ENCODE measurements at regions not wholly inside any gene's neighbourhood (a gene's known extent, or its start where the extent isn't known, plus 50 kb on each side); places are given as distances from the start of the nearest gene placed in this dataset.
"Not testable (repeated sequence)": the region's sequence is repeated elsewhere in the genome, so short reads cannot be mapped to it uniquely, and the experiment has no call there.

DNA sequence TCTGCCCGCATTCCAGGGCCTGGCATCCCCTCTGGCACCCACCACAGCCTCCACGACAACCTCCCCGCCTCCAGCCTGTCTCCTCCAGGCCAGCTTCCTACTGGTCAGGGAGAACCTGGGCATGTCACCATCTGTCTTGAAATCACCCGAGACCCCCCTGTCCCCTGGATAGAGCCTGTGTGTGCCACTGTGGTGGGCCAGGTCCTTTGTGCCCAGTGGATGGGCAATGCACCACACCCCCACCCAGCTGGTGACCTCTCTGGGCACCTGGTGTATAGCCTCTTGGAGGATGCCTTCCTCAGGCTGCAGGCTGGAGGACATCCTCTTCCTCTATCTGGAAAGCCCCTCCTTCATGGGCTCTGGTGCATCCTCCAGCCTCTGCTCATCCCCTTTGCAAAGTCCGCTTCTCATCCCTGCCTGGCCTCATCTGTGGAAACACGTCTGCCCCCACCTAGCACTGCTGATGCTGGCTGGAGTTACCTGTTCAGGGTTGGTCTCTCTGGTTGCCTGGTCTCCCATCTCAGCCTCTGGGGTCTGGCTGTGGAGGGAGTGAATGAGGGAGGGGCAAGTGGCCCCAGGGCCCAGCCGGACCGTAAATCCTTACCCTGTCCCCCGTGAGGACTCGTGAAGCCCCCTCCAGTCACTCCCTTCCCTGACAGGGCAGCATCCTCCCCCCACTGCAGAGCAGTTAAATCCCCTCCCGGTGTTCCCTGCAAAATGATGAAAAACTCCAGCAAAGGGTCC, 589.6 kb downstream of the TBC1D22A start:
- Mint-ChIP-seq H3K36me3 (ENCODE audit: low read depth) (no peaks in the 10 kb centered on the region), H3K9me3 (no peaks in the 10 kb centered on the region), H3K27me3 (ENCODE audit: low read depth) (peaks cover 5% of the 10 kb centered on the region), H3K27ac (no peak overlapping the region), H3K4me1 (ENCODE audit: low read depth) (no peaks in the 10 kb centered on the region), H3K4me3 (no peak overlapping the region)
- CTCF ChIA-PET, result no interaction called here
- DNase-seq, result no peak
- intact Hi-C loops (cut with micrococcal nuclease), result no loop called here

DNA sequence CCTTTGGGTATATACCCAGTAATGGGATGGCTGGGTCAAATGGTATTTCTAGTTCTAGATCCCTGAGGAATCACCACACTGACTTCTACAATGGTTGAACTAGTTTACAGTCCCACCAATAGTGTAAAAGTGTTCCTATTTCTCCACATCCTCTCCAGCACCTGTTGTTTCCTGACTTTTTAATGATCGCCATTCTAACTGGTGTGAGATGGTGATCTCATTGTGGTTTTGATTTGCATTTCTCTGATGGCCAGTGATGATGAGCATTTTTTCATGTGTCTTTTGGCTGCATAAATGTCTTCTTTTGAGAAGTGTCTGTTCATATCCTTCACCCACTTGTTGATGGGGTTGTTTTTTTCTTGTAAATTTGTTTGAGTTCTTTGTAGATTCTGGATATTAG, 583.8 kb downstream of the TBC1D22A start:
- intact Hi-C loops (cut with micrococcal nuclease); DNase-seq; H3K27me3 Mint-ChIP-seq (ENCODE audit: low read depth); H3K9me3 Mint-ChIP-seq; H3K36me3 Mint-ChIP-seq (ENCODE audit: low read depth); H3K27ac Mint-ChIP-seq; H3K4me3 Mint-ChIP-seq; CTCF ChIA-PET; H3K4me1 Mint-ChIP-seq (ENCODE audit: low read depth): not testable (repeated sequence)

GRCh38 chr22:47345025-47345424, 582.6 kb downstream of the TBC1D22A start:
- Mint-ChIP-seq H3K9me3 (peaks cover 1% of the 10 kb centered on the region), H3K4me3 (no peak overlapping the region), H3K36me3 (ENCODE audit: low read depth) (no peaks in the 10 kb centered on the region), H3K27me3 (ENCODE audit: low read depth) (peaks cover 6% of the 10 kb centered on the region), H3K27ac (no peak overlapping the region), H3K4me1 (ENCODE audit: low read depth) (no peaks in the 10 kb centered on the region)
- CTCF ChIA-PET, result no interaction called here
- intact Hi-C loops (cut with micrococcal nuclease), result no loop called here
- DNase-seq, result no peak

DNA sequence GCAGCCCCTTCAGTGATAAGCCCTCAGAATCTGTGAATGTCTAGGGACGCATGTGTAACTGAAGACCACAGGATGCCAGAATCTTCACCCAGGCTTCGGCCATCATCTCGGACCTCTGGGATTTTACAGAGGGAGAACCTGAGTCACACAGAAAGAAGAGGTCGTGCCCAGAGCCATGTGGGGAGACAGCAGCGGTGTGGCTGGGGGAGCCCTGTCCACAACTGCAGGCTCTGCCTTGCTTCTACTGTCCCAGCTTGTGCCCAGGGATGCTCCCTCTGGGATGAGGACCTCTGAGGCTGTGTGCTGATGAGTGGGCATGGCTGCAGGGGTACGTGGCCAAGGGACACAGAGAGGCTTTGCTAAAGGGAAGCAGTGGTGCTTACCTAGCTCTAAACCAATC, 582.0 kb downstream of the TBC1D22A start:
- Mint-ChIP-seq H3K27ac (no peak overlapping the region), H3K9me3 (peaks cover 1% of the 10 kb centered on the region), H3K4me1 (ENCODE audit: low read depth) (no peaks in the 10 kb centered on the region), H3K4me3 (no peak overlapping the region), H3K27me3 (ENCODE audit: low read depth) (peaks cover 6% of the 10 kb centered on the region), H3K36me3 (ENCODE audit: low read depth) (no peaks in the 10 kb centered on the region)
- intact Hi-C loops (cut with micrococcal nuclease), result no loop called here
- CTCF ChIA-PET, result no interaction called here
- no peak for DNase-seq

DNA sequence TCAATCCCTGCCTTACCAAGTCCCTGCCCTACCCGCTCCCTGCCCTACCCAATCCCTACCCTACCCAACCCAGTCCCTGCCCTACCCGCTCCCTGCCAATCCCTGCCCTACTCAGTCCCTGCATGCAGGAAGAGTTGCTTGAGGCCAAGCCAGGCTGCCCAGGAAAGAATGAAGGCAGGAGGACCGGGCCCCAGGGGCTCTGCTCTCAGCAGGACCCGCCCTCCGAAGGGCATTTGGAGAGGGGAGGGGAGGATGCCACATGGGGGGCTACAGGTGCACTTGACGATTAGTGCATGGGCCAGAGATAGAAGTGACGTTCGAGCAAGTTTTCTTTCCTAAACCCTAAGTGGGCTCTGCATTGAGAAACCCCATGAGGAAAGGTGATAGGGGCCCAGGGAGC, 581.2 kb downstream of the TBC1D22A start:
- no peak for DNase-seq
- H3K27ac Mint-ChIP-seq, result no peak overlapping the region
- intact Hi-C loops (cut with micrococcal nuclease), result no loop called here
- no peaks in the 10 kb centered on the region for H3K36me3 Mint-ChIP-seq (ENCODE audit: low read depth)
- no peaks in the 10 kb centered on the region for H3K4me1 Mint-ChIP-seq (ENCODE audit: low read depth)
- H3K9me3 Mint-ChIP-seq, result peaks cover 1% of the 10 kb centered on the region
- CTCF ChIA-PET, result no interaction called here
- H3K27me3 Mint-ChIP-seq (ENCODE audit: low read depth), result peaks cover 6% of the 10 kb centered on the region
- no peak overlapping the region for H3K4me3 Mint-ChIP-seq

- H3K36me3 Mint-ChIP-seq (ENCODE audit: low read depth), result no peaks in the 10 kb centered on the region
- H3K9me3 Mint-ChIP-seq, result peaks cover 1% of the 10 kb centered on the region
- CTCF ChIA-PET, result no interaction called here
- H3K27ac Mint-ChIP-seq, result no peak overlapping the region
- H3K27me3 Mint-ChIP-seq (ENCODE audit: low read depth), result peaks cover 6% of the 10 kb centered on the region
- H3K4me1 Mint-ChIP-seq (ENCODE audit: low read depth), result no peaks in the 10 kb centered on the region
- intact Hi-C loops (cut with micrococcal nuclease), result no loop called here
- DNase-seq, result no peak
- no peak overlapping the region for H3K4me3 Mint-ChIP-seq
Observed at GRCh38 chr22:47342446-47342845, 580.0 kb downstream of the TBC1D22A start.

GRCh38 chr22:47341464-47341863, 579.0 kb downstream of the TBC1D22A start:
- intact Hi-C loops (cut with micrococcal nuclease), result no loop called here
- no peak for DNase-seq
- no peak overlapping the region for H3K27ac Mint-ChIP-seq
- H3K36me3 Mint-ChIP-seq (ENCODE audit: low read depth), result no peaks in the 10 kb centered on the region
- H3K9me3 Mint-ChIP-seq, result peaks cover 1% of the 10 kb centered on the region
- peaks cover 6% of the 10 kb centered on the region for H3K27me3 Mint-ChIP-seq (ENCODE audit: low read depth)
- H3K4me3 Mint-ChIP-seq, result no peak overlapping the region
- CTCF ChIA-PET, result no interaction called here
- H3K4me1 Mint-ChIP-seq (ENCODE audit: low read depth), result no peaks in the 10 kb centered on the region

DNA sequence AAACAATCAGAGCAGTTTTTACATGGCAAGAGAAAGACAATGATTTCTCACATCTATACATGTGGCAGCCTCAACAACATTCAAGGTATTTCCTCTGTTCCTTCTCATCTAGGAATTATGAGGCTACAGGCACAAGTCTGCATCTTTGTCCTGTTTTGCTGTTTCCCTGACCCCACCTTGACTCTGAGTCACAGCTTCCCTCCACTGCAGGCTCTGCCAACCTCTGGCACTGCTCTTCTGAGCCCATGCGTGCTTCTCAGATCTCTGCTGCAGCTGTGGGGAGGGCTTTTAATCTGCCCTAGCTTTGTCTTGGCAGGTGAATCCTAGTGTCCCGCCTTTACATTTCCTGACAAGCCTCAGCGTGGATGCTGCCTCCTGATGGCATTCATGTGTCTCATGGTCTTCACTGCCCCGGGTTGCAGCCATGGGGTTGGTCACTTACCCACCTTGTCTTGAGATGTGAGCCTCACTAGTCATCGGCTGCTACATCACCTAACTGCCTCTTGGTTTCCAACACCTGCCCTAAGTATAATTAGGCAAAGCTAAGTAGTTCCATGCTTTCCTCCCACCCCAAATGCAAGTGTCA, 578.5 kb downstream of the TBC1D22A start:
- H3K4me3 Mint-ChIP-seq, result no peak overlapping the region
- intact Hi-C loops (cut with micrococcal nuclease), result no loop called here
- no peaks in the 10 kb centered on the region for H3K36me3 Mint-ChIP-seq (ENCODE audit: low read depth)
- peaks cover 4% of the 10 kb centered on the region for H3K9me3 Mint-ChIP-seq
- no peak overlapping the region for H3K27ac Mint-ChIP-seq
- CTCF ChIA-PET, result no interaction called here
- peaks cover 6% of the 10 kb centered on the region for H3K27me3 Mint-ChIP-seq (ENCODE audit: low read depth)
- H3K4me1 Mint-ChIP-seq (ENCODE audit: low read depth), result no peaks in the 10 kb centered on the region
- no peak for DNase-seq

DNA sequence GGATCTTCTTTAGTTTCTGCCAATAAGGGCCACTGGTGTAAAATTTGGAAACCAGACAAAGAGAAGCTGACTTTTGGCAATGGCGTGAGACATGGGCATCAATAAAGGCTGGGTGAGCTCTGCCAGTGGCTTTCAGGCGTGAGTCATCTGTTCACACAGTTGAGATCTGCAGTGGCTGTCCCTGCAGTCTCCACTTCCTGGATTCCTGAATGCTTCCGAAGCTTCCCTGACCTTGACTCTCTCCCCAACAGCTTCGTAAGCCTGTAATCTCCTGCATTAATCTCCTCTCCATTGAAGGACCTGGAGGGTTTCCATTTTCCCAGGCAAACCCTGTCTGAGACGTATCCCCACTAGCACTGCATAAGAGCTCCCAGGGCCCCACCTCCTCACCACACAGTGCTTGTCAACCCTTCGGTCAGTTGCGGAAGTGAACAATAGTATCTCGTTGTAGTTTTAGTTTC, 574.7 kb downstream of the TBC1D22A start:
- H3K27ac Mint-ChIP-seq, result no peak overlapping the region
- peaks cover 5% of the 10 kb centered on the region for H3K9me3 Mint-ChIP-seq
- DNase-seq, result no peak
- H3K27me3 Mint-ChIP-seq (ENCODE audit: low read depth), result peaks cover 6% of the 10 kb centered on the region
- no peak overlapping the region for H3K4me3 Mint-ChIP-seq
- intact Hi-C loops (cut with micrococcal nuclease), result no loop called here
- CTCF ChIA-PET, result no interaction called here
- H3K36me3 Mint-ChIP-seq (ENCODE audit: low read depth), result no peaks in the 10 kb centered on the region
- no peaks in the 10 kb centered on the region for H3K4me1 Mint-ChIP-seq (ENCODE audit: low read depth)

GRCh38 chr22:47335958-47336357, 573.5 kb downstream of the TBC1D22A start:
- Mint-ChIP-seq H3K4me1 (ENCODE audit: low read depth) (no peaks in the 10 kb centered on the region), H3K27me3 (ENCODE audit: low read depth) (peaks cover 1% of the 10 kb centered on the region), H3K4me3 (no peak overlapping the region), H3K9me3 (peaks cover 5% of the 10 kb centered on the region), H3K36me3 (ENCODE audit: low read depth) (no peaks in the 10 kb centered on the region), H3K27ac (no peak overlapping the region)
- DNase-seq, result no peak
- intact Hi-C loops (cut with micrococcal nuclease), result no loop called here
- CTCF ChIA-PET, result no interaction called here

- no peaks in the 10 kb centered on the region for H3K4me1 Mint-ChIP-seq (ENCODE audit: low read depth)
- no peak for DNase-seq
- peaks cover 5% of the 10 kb centered on the region for H3K9me3 Mint-ChIP-seq
- H3K27ac Mint-ChIP-seq, result no peak overlapping the region
- CTCF ChIA-PET, result no interaction called here
- H3K36me3 Mint-ChIP-seq (ENCODE audit: low read depth), result no peaks in the 10 kb centered on the region
- intact Hi-C loops (cut with micrococcal nuclease), result no loop called here
- no peak overlapping the region for H3K4me3 Mint-ChIP-seq
- H3K27me3 Mint-ChIP-seq (ENCODE audit: low read depth), result no peaks in the 10 kb centered on the region
Observed at GRCh38 chr22:47335460-47335859, 573.0 kb downstream of the TBC1D22A start.

- H3K4me3 Mint-ChIP-seq, result no peak overlapping the region
- no peak for DNase-seq
- CTCF ChIA-PET, result no interaction called here
- H3K27me3 Mint-ChIP-seq (ENCODE audit: low read depth), result peaks cover under 1% of the 10 kb centered on the region
- intact Hi-C loops (cut with micrococcal nuclease), result no loop called here
- H3K36me3 Mint-ChIP-seq (ENCODE audit: low read depth), result no peaks in the 10 kb centered on the region
- no peaks in the 10 kb centered on the region for H3K4me1 Mint-ChIP-seq (ENCODE audit: low read depth)
- H3K9me3 Mint-ChIP-seq, result peaks cover 5% of the 10 kb centered on the region
- no peak overlapping the region for H3K27ac Mint-ChIP-seq
Observed at GRCh38 chr22:47334601-47335000, 572.2 kb downstream of the TBC1D22A start.

DNA sequence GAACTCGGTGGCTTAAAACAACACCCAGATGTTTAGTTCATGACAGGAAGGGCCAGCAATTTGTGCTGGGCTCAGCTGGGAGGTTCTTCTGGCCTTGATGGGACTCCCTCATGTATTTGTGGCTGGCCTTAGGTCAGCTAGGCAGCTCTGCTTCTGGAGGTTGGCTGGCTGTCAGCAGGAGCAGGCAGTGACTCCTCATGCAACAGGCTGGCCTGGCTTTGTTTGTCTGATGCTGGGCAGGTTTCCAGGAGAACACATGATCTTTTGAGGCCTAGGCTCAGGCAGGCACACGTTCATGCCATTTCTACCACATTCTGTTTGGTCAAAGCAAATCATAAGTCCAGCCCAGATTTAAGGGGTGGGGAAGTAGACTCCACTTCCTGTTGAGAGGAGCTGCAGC, 571.2 kb downstream of the TBC1D22A start:
- peaks cover 5% of the 10 kb centered on the region for H3K27me3 Mint-ChIP-seq (ENCODE audit: low read depth)
- no peaks in the 10 kb centered on the region for H3K36me3 Mint-ChIP-seq (ENCODE audit: low read depth)
- peaks cover 5% of the 10 kb centered on the region for H3K9me3 Mint-ChIP-seq
- CTCF ChIA-PET, result no interaction called here
- intact Hi-C loops (cut with micrococcal nuclease), result no loop called here
- DNase-seq, result no peak
- H3K27ac Mint-ChIP-seq, result no peak overlapping the region
- H3K4me1 Mint-ChIP-seq (ENCODE audit: low read depth), result no peaks in the 10 kb centered on the region
- H3K4me3 Mint-ChIP-seq, result no peak overlapping the region

Measured in activated naive CD4-positive, alpha-beta T cell treated with anti-CD3 and anti-CD28 coated beads for 36 hours (primary cell).